Gastrocnemius medialis (tissue), 4 donors: ENCODE measurements at regions not wholly inside any gene's neighbourhood (a gene's known extent, or its start where the extent isn't known, plus 50 kb on each side); places are given as distances from the start of the nearest gene placed in this dataset.

Experiments used
- ATAC-seq, 2 donors: fragments of 150-250 bp; one replicate each; pipeline ENCODE4 v1.9.1; 2016
- DNase-seq, 2 donors: peaks; one replicate each; pipeline ENCODE4 v3.0.0-alpha.2; 2019
- H3K27ac ChIP-seq, 4 donors: fragments of 200-600 bp; sonication (generic); 1 replicate in 1 of 4; 2 replicates in 3 of 4; pipeline ENCODE4 v1.5.1; 2016 to 2018; ENCODE audit warnings: mild to moderate bottlenecking in 2 of 4, moderate library complexity in 1 of 4
- H3K27me3 ChIP-seq, 3 donors: fragments of 200-600 bp; sonication (generic) in 2 of 3; 1 replicate in 1 of 3; 2 replicates in 2 of 3; pipeline versions ENCODE4 v1.5.1 to v1.6.0; 2016 to 2019; ENCODE audit warnings: mild to moderate bottlenecking in 1 of 3, moderate library complexity in 1 of 3
- H3K36me3 ChIP-seq, 2 donors: fragments of 200-600 bp; sonication (generic) in 1 of 2; one replicate each; pipeline ENCODE4 v1.5.1; 2017 to 2018
- H3K4me1 ChIP-seq, 2 donors: fragments of 200-600 bp; sonication (generic) in 1 of 2; one replicate each; pipeline ENCODE4 v1.5.1; 2016 to 2017; ENCODE audit warnings: mild to moderate bottlenecking in 2 of 2
- H3K4me3 ChIP-seq, 4 donors: fragments of 200-600 bp; sonication (generic) in 3 of 4; 1 replicate in 1 of 4; 2 replicates in 3 of 4; pipeline ENCODE4 v1.5.1; 2016 to 2019; ENCODE audit warnings: mild to moderate bottlenecking in 2 of 4
- H3K9me3 ChIP-seq, 3 donors: fragments of 200-600 bp; sonication (generic) in 2 of 3; 1 replicate in 1 of 3; 2 replicates in 2 of 3; pipeline ENCODE4 v1.5.1; 2016 to 2019
- POLR2A ChIP-seq, 2 donors: fragments of 450-650 bp; IDR thresholded peaks; one replicate each; pipeline ENCODE4 v1.6.1; 2017; ENCODE audit warnings: antibody characterized with exemption in 2 of 2, mild to moderate bottlenecking in 2 of 2, moderate library complexity in 2 of 2
- in situ Hi-C, 4 donors: fragments of 200-750 bp; cut with MboI; loops; one replicate each; pipeline versions ENCODE4 v1.15.0 to v1.8.0; 2017; ENCODE audit warnings: low sequenced_read_pairs in 4 of 4
- intact Hi-C: fragments of 100-400 bp; cut with DNase I; formaldehyde crosslinking; loops from one replicate; pipeline ENCODE4 v1.15.1; 2023; ENCODE audit warnings: low total_unique reads
- TF ChIP-seq, protein P1 (sequence below), 5 experiments: fragments of 450-650 bp in 3 of 5; fragments of 200-600 bp in 2 of 5; sonication (generic) in 2 of 5; IDR thresholded peaks in 4 of 5; conservative IDR thresholded peaks in 1 of 5; 1 replicate in 4 of 5; 2 replicates in 1 of 5; pipeline ENCODE4 v1.5.1; 2016 to 2019; ENCODE audit warnings: antibody characterized with exemption in 5 of 5, mild to moderate bottlenecking in 3 of 5, moderate library complexity in 3 of 5

DNA sequence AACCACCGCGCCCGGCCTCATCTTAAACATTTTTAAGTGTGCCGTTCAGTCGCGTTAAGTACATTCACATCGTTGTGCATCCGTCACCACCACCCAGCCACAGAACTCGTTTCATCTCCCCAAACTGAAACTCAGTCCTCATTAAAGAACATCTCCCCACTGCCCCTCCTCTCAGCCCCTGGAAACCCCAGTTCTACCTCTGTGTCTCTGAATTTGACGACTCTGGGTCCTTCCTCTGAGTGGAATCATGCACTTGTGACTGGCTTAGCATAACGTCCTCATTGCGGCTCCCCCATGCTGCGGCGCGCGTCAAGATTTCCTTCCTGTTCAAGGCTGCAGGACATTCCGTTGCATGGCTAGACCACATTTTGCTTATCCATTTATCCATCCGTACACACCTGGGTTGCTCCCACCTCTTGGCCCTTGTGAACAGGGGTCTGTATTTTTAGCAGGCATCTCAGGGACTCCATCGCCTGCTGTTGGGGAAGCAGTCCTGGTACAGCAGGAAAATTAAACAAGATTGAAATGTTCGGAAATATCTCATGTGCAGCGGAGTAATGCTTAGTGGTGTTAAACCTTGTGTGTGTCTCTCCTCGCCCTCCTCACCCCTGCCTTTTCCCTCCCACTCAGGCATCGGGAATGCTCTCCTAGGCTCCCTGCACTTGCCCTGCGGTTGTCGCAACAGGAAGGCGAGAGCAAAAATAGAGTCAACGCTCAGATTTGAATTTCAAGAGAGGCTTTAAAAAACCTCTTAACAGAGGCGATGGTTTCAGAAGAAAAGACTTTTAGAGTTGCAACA, 127.9 kb downstream of the PXDC1 start:
- H3K27me3 ChIP-seq: peaks cover 0 to 6% (median 0%) of the 10 kb centered on the region in 3 donors
- ATAC-seq (no peak), DNase-seq (no peak)
- no peak for TF ChIP-seq POLR2A (IDR thresholded peaks at IDR 0.05)
- TF ChIP-seq, protein P1, sequence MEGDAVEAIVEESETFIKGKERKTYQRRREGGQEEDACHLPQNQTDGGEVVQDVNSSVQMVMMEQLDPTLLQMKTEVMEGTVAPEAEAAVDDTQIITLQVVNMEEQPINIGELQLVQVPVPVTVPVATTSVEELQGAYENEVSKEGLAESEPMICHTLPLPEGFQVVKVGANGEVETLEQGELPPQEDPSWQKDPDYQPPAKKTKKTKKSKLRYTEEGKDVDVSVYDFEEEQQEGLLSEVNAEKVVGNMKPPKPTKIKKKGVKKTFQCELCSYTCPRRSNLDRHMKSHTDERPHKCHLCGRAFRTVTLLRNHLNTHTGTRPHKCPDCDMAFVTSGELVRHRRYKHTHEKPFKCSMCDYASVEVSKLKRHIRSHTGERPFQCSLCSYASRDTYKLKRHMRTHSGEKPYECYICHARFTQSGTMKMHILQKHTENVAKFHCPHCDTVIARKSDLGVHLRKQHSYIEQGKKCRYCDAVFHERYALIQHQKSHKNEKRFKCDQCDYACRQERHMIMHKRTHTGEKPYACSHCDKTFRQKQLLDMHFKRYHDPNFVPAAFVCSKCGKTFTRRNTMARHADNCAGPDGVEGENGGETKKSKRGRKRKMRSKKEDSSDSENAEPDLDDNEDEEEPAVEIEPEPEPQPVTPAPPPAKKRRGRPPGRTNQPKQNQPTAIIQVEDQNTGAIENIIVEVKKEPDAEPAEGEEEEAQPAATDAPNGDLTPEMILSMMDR (IDR thresholded peaks at IDR 0.05 in 4 of 5, conservative IDR thresholded peaks at IDR 0.05 in 1 of 5): no peak
- H3K4me3 ChIP-seq: no peak overlapping the region
- no peaks in the 10 kb centered on the region for H3K9me3 ChIP-seq
- H3K27ac ChIP-seq: no peak overlapping the region
- in situ Hi-C loops: no loop called here
- H3K4me1 ChIP-seq: no peaks in the 10 kb centered on the region
- intact Hi-C loops: no loop called here
- no peaks in the 10 kb centered on the region for H3K36me3 ChIP-seq

DNA sequence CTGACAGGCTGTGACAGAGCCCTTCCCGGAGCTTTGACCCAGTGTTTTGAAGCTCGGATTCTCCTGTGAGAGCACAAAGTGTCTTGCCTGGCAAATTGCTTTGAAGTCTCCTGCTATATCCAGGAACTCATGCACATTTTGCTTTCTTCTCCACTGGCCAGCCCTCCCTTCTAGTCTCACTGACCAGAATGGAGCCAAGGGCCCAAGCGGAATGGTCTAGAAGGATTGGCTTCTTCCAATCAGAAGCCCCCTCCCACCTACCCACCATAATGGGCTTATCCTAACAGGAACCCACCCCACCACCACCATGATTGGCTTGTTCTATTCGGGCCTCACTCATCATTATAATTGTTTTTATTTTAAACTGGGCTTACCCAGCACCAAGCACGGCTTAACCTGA, 130.1 kb downstream of the PXDC1 start:
- TF ChIP-seq, protein P1 (IDR thresholded peaks at IDR 0.05 in 4 of 5, conservative IDR thresholded peaks at IDR 0.05 in 1 of 5): no peak
- TF ChIP-seq POLR2A (IDR thresholded peaks at IDR 0.05): no peak
- DNase-seq (no peak), ATAC-seq (no peak)
- Histone ChIP-seq H3K27ac (no peak overlapping the region), H3K36me3 (no peaks in the 10 kb centered on the region), H3K4me1 (no peaks in the 10 kb centered on the region), H3K4me3 (no peak overlapping the region), H3K9me3 (no peaks in the 10 kb centered on the region), H3K27me3 (peaks cover 0 to 6% (median 6%) of the 10 kb centered on the region in 3 donors)
- in situ Hi-C loops: no loop called here
- intact Hi-C loops: no loop called here

DNA sequence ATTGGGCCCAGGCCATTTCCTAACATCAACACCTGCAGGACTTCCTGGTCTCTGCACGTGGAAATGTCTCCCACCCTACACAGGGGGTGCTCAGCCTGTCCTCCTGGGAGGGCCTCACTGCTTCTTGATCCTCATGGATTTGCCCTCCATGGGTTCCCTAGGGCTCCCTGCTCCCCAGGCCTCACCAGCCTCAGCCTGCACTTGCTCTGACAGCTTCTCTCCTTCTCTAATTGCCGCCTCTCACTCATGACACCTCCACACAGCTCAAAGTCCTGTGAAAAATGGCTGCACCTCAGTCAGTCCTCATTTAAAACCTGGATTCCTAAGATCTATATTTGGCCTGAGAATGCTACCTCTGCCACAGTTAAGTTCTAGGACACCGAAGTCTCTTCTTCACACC, 130.6 kb downstream of the PXDC1 start:
- intact Hi-C loops (no loop called here), in situ Hi-C loops (no loop called here)
- ATAC-seq: no peak

DNA sequence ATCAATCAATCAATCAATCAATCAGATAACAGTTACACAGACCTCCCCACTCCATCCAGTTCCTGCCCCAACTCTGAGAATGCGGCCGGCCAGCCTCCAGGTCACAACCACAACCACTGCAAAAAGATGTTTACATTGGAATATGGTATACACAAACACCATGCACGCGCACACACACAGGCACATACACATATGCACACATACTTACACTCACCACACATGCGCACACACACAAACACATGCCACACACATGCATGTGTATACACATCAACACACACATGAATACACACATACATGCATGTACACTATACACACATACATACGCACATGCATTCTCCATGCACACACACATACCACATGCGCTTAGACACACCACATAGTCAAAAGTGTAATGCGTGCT, 131.1 kb downstream of the PXDC1 start:
- Histone ChIP-seq H3K4me1 (no peaks in the 10 kb centered on the region), H3K36me3 (no peaks in the 10 kb centered on the region), H3K27ac (no peak overlapping the region), H3K9me3 (no peaks in the 10 kb centered on the region), H3K4me3 (no peak overlapping the region), H3K27me3 (peaks cover 0 to 6% (median 6%) of the 10 kb centered on the region in 3 donors)
- no peak for TF ChIP-seq POLR2A (IDR thresholded peaks at IDR 0.05)
- TF ChIP-seq, protein P1 (IDR thresholded peaks at IDR 0.05 in 4 of 5, conservative IDR thresholded peaks at IDR 0.05 in 1 of 5): no peak
- intact Hi-C loops (no loop called here), in situ Hi-C loops (no loop called here)
- DNase-seq: no peak
- no peak for ATAC-seq

More for the DNA sequence above, 130.6 kb downstream of the PXDC1 start:
- H3K9me3 ChIP-seq: no peaks in the 10 kb centered on the region
- no peaks in the 10 kb centered on the region for H3K36me3 ChIP-seq
- no peak overlapping the region for H3K4me3 ChIP-seq
- no peak for DNase-seq
- H3K27me3 ChIP-seq: peaks cover 0 to 6% (median 6%) of the 10 kb centered on the region in 3 donors
- no peaks in the 10 kb centered on the region for H3K4me1 ChIP-seq
- H3K27ac ChIP-seq: no peak overlapping the region
- TF ChIP-seq POLR2A (IDR thresholded peaks at IDR 0.05): no peak
- TF ChIP-seq, protein P1 (IDR thresholded peaks at IDR 0.05 in 4 of 5, conservative IDR thresholded peaks at IDR 0.05 in 1 of 5): no peak
